Cardiac fibroblast (primary cell): ENCODE measurements at regions not wholly inside any gene's neighbourhood (a gene's known extent, or its start where the extent isn't known, plus 50 kb on each side); places are given as distances from the start of the nearest gene placed in this dataset.

Source experiments
- DNase-seq, 2 donors: peaks; one replicate each; pipeline versions ENCODE4 v3.0.0 to v3.0.0-alpha.2; 2010; ENCODE audit warnings: low read depth in 2 of 2
- H3K4me3 ChIP-seq, 2 donors: replicated peaks in 1 of 2; 1 replicate in 1 of 2; 2 replicates in 1 of 2; pipeline ENCODE4 v1.5.1; 2011; ENCODE audit warnings: low read depth in 2 of 2, low read length in 2 of 2, mild to moderate bottlenecking in 2 of 2, moderate library complexity in 1 of 2
- TF ChIP-seq, protein P1 (sequence below): IDR thresholded peaks from one replicate; pipeline ENCODE4 v1.5.1; 2011; ENCODE audit warnings: low read depth, mild to moderate bottlenecking, low read length, inconsistent platforms

DNA sequence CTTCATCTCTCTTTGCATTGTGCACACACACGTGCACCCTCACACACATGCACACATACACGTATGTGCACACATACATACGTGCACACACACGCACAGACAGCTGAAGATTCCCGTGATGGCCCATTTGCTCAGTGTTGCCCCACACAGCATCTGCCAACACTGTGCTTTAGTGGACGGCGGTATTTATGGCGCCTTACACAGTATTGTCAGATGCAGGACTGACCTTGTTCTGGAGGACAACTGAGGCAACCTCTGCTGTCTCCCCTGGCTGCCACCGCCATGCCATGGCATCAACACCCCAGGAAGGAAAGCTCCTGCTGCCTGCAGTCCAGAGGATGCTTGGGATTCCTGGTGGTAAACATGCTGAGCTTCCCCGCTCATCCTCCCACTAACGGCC lies 316.4 kb downstream of the TEX29 start:
- no peak overlapping the region for H3K4me3 ChIP-seq
- TF ChIP-seq, protein P1, sequence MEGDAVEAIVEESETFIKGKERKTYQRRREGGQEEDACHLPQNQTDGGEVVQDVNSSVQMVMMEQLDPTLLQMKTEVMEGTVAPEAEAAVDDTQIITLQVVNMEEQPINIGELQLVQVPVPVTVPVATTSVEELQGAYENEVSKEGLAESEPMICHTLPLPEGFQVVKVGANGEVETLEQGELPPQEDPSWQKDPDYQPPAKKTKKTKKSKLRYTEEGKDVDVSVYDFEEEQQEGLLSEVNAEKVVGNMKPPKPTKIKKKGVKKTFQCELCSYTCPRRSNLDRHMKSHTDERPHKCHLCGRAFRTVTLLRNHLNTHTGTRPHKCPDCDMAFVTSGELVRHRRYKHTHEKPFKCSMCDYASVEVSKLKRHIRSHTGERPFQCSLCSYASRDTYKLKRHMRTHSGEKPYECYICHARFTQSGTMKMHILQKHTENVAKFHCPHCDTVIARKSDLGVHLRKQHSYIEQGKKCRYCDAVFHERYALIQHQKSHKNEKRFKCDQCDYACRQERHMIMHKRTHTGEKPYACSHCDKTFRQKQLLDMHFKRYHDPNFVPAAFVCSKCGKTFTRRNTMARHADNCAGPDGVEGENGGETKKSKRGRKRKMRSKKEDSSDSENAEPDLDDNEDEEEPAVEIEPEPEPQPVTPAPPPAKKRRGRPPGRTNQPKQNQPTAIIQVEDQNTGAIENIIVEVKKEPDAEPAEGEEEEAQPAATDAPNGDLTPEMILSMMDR: no peak
- no peak for DNase-seq

DNA sequence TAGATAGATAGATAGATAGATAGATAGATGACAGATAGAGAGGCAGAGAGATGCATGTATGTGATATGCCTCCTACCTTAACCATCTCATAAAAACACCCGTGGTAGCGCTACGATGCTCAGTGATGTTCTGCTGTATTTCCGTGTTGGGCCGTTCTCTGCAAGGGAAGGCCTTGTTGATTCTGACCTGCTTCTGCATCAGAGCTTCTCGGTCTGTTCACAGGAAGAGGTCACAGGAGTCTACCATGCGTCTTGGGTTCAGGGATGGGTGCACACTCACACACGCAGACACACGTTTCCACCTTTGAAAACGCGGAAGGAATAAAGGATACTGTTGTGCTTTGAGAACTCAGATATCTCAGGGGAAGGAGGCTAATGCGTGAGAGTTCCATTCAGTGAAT lies 316.9 kb downstream of the TEX29 start:
- DNase-seq: no peak

DNA sequence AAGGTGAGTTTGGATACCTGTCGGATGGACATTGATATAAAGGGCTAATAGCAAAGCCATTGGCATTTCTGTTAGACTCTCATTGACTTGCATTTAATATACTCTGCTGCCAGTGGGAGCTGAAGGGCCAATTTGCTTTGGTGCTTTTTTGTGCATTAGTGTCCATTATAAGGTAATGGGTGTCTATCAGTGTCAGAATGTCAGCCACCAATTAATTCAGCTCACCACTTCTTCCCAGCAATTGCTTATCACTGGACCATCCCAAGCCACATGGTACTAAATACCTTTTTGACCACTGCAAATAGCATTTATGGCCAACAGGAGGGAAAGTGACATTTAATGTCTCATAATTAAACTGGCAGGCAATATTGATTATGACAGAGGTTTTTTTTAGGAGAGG lies 317.8 kb downstream of the TEX29 start:
- DNase-seq: no peak
- TF ChIP-seq, protein P1: no peak
- H3K4me3 ChIP-seq: no peak overlapping the region

More for the DNA sequence above, 316.9 kb downstream of the TEX29 start:
- TF ChIP-seq, protein P1: no peak
- H3K4me3 ChIP-seq: no peak overlapping the region

DNA sequence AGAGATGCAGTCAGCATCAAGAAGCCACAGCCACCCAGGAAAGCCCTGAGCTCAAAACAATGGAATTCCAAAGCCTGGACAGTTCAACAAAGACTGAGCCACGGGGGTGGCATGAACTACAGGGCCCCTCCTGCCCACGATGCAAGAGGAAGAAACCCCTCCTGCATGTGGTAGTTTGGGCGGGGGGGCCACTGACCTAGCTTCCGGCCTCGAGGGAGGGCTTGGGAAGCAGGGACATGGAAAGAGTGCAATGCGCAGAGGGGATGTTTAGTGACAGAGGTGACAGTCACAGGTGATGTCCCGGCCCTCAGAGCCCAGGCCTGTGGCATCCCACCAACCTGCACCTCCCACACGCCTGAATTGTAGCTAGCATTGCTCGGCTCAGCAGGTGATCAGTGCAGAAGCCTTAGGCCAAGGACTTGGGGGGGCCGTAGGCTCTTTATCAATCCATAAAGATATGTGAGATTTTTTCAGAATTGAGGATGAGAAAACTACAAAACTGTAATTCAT lies 318.8 kb downstream of the TEX29 start:
- no peak for DNase-seq
- TF ChIP-seq, protein P1: no peak

DNA sequence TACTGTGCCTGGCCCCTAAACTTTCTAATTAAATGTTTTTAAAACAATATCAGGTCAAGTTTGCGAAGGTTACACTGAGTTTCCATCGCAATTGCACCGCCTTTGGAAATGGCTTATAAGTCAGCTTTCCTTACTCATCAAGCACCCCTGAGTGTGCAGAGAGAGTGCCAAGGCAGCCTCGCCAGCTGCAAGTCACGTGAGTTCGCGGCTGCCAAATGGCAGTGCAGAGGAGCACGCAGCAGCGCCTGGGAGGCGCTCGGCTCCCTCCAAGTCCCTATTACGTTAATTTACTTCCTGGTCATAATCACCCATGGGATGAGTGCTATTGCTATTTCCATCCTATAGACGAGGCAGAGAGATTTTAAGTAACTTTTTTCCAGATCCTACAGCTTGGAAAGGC lies 319.6 kb downstream of the TEX29 start:
- H3K4me3 ChIP-seq: no peak overlapping the region
- TF ChIP-seq, protein P1: no peak
- DNase-seq: no peak

More for the DNA sequence above, 318.8 kb downstream of the TEX29 start:
- no peak overlapping the region for H3K4me3 ChIP-seq

DNA sequence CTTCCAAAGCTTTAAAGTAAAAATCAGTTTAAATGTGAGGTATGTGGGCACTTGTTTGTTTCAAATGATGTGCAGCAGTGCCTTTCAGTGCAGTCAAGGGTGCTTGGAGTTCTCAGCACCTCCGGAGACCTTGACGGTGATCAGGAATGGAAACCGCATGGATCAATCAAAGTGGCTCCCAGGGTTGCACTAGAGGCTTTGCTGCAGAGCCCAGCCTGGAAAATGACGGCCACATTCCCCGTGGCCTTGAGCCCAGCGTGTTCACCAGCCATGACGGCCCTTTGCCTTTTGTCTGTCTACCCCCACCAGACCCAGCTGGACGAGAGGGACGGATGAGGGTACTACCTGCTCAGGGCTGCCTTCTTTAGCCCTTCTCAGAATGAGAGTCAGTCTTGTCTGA lies 320.0 kb downstream of the TEX29 start:
- DNase-seq: no peak
- H3K4me3 ChIP-seq: no peak overlapping the region
- TF ChIP-seq, protein P1: no peak

DNA sequence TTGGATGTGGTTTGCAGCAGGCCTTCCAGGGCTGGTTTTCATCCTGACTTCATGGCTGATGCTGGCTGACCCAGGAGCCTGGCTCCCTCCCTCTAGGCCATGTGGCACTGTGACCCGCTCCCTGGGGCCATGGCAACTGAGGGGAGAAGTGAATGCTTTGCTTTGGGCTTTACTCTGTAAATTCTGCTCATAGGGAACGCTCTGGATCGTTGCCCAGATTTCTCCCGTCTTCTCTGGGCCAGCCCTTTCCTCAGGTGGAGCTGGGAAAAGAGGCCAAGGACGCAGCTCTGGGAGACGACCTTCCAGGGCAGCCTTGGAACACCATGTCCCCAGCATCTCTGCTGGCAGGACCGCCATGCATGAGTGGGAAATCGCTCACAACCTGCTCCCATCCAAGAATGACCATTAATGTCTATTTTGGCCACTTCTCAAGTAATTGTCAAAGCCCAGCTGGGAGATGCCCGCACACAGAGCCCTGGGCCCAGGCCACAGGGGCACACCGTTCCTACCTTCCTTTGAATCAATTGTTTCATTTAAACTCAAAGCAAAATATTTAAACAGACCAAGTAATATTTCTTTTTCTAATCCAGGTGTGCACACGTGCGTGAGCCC lies 321.8 kb downstream of the TEX29 start:
- DNase-seq: no peak
- TF ChIP-seq, protein P1: no peak
- no peak overlapping the region for H3K4me3 ChIP-seq
